Upper lobe of left lung (tissue), 4 donors: ENCODE measurements at regions not wholly inside any gene's neighbourhood (a gene's known extent, or its start where the extent isn't known, plus 50 kb on each side); places are given as distances from the start of the nearest gene placed in this dataset.

ENCODE experiments used
- POLR2A ChIP-seq, 4 donors: fragments of 450-650 bp; IDR thresholded peaks; one replicate each; pipeline ENCODE4 v1.5.1; 2016 to 2017; ENCODE audit warnings: antibody characterized with exemption in 4 of 4, mild to moderate bottlenecking in 2 of 4
- TF ChIP-seq, protein P1 (sequence below), 6 experiments: fragments of 450-650 bp in 4 of 6; fragments of 200-600 bp in 2 of 6; sonication (generic) in 2 of 6; IDR thresholded peaks; one replicate each; pipeline ENCODE4 v1.5.1; 2016 to 2019; ENCODE audit warnings: antibody characterized with exemption in 6 of 6

DNA sequence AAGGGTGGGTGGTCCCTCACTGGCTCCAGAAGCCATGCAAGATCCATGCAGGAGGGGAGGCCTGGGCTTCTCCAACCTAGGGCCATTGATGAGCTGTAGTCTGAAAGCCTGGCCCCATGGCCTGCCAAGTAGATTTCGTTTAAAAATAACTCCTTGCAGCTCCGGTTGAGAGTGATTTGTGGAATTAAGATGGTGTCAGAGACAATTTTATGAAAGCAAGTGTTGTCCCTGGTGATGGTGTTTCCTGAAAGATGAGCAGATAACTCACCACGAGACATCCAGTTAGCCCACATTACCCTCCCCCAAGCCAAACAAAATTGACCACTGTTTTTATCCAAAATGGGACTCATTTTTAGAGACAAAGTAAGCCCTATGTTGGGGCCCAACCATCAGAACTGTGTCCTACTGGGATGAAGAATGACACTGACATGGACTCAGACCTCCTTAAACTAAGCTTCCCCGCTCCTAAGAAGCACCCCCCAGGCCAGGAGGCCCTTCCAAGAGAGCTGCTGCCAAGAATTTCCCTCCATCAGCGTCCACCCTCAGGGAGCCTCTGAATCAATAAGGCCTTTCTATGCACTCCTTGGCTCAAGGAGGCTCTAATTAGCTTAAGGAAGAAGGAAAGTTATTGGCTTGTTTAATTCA lies 174.2 kb upstream of the NCAM1 start:
- no peak for TF ChIP-seq POLR2A (IDR thresholded peaks at IDR 0.05)
- TF ChIP-seq, protein P1, sequence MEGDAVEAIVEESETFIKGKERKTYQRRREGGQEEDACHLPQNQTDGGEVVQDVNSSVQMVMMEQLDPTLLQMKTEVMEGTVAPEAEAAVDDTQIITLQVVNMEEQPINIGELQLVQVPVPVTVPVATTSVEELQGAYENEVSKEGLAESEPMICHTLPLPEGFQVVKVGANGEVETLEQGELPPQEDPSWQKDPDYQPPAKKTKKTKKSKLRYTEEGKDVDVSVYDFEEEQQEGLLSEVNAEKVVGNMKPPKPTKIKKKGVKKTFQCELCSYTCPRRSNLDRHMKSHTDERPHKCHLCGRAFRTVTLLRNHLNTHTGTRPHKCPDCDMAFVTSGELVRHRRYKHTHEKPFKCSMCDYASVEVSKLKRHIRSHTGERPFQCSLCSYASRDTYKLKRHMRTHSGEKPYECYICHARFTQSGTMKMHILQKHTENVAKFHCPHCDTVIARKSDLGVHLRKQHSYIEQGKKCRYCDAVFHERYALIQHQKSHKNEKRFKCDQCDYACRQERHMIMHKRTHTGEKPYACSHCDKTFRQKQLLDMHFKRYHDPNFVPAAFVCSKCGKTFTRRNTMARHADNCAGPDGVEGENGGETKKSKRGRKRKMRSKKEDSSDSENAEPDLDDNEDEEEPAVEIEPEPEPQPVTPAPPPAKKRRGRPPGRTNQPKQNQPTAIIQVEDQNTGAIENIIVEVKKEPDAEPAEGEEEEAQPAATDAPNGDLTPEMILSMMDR (IDR thresholded peaks at IDR 0.05): no peak
